Endodermal cell (in vitro differentiated cells): ENCODE measurements at regions not wholly inside any gene's neighbourhood (a gene's known extent, or its start where the extent isn't known, plus 50 kb on each side); places are given as distances from the start of the nearest gene placed in this dataset.

Experiments used
- DNase-seq: peaks from one replicate; pipeline ENCODE4 v3.0.0-alpha.2; 2017
- H3K27ac ChIP-seq: 2 replicates; pipeline ENCODE4 v1.5.1; 2013; ENCODE audit warnings: mild to moderate bottlenecking, low read depth, low read length, moderate library complexity
- H3K27me3 ChIP-seq: 2 replicates; pipeline ENCODE4 v1.6.1; 2013; ENCODE audit warnings: mild to moderate bottlenecking, low read length, moderate library complexity; ENCODE audit not compliant: insufficient read depth, control insufficient read depth, poor library complexity, severe bottlenecking
- H3K36me3 ChIP-seq: 2 replicates; pipeline ENCODE4 v1.7.0; 2013; ENCODE audit warnings: mild to moderate bottlenecking, low read length, moderate library complexity; ENCODE audit not compliant: control insufficient read depth, insufficient read depth
- H3K4me1 ChIP-seq: one replicate; pipeline ENCODE4 v1.7.0; 2013; ENCODE audit warnings: low read length; ENCODE audit not compliant: control insufficient read depth, insufficient read depth
- H3K4me3 ChIP-seq: 2 replicates; pipeline ENCODE4 v1.5.1; 2013; ENCODE audit warnings: mild to moderate bottlenecking, low read length, moderate library complexity
- H3K9ac ChIP-seq: 2 replicates; pipeline ENCODE4 v1.6.1; 2013; ENCODE audit warnings: mild to moderate bottlenecking, low read length, moderate library complexity; ENCODE audit not compliant: poor library complexity, severe bottlenecking; ENCODE audit errors: extremely low read depth
- H3K9me3 ChIP-seq: 2 replicates; pipeline ENCODE4 v1.6.1; 2013; ENCODE audit warnings: mild to moderate bottlenecking, low read length, moderate library complexity; ENCODE audit not compliant: control insufficient read depth
- H3K27ac Mint-ChIP-seq: 2 replicates; pipeline ENCODE4 v1.8.0; 2020; ENCODE audit warnings: mixed read lengths
- H3K27me3 Mint-ChIP-seq: 2 replicates; pipeline ENCODE4 v1.8.0; 2021; ENCODE audit warnings: mild to moderate bottlenecking, mixed read lengths; ENCODE audit not compliant: insufficient read depth
- H3K36me3 Mint-ChIP-seq: 2 replicates; pipeline ENCODE4 v1.8.0; 2020; ENCODE audit warnings: low read depth, mixed read lengths
- H3K4me1 Mint-ChIP-seq: 2 replicates; pipeline ENCODE4 v1.8.0; 2020; ENCODE audit warnings: mixed read lengths
- H3K4me3 Mint-ChIP-seq: 2 replicates; pipeline ENCODE4 v1.8.0; 2020; ENCODE audit warnings: mild to moderate bottlenecking, moderate library complexity, mixed read lengths
- H3K9me3 Mint-ChIP-seq: 2 replicates; pipeline ENCODE4 v1.8.0; 2020; ENCODE audit warnings: mild to moderate bottlenecking, mixed read lengths
- WGBS, 2 experiments: methylation state at CpG; one replicate each; pipeline versions ENCODE4 v1.1.5 to v1.1.7; 2013; ENCODE audit warnings: missing lambda C conversion rate in 2 of 2, mixed read lengths in 1 of 2; ENCODE audit not compliant: insufficient coverage in 1 of 2, insufficient read length in 1 of 2; 5-methylcytosine and 5-hydroxymethylcytosine counted together
- TF ChIP-seq, protein P1 (sequence below): fragments of 200-600 bp; sonication (generic); conservative IDR thresholded peaks from 2 replicates; pipeline ENCODE4 v1.5.0; 2021; ENCODE audit warnings: antibody characterized with exemption, mild to moderate bottlenecking

DNA sequence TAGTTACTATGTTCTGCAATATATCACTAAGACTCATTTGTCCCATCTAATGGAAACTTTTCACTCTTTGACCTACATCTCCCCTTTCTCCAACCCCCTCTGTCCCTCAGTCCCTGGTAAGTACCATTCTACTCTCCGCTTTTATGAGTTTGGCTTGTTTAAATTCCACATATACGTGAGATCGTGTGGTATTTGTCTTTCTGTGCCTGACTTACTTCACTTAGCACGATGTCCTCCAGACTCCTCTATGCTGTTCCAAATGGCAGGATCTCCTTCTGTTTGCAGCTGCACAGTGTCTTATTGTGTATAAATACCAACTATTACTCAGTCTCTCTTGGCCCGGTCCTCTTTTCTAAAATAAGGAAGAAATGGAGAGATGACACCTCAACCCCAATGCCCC lies 205.4 kb upstream of the NTM start:
- no peaks in the 10 kb centered on the region for H3K9me3 ChIP-seq
- H3K36me3 Mint-ChIP-seq = no peaks in the 10 kb centered on the region

GRCh38 chr11:131168839-131169713 lies 201.3 kb upstream of the NTM start:
- Histone ChIP-seq H3K36me3 (no peaks in the 10 kb centered on the region), H3K27me3 (no peaks in the 10 kb centered on the region), H3K4me1 (no peaks in the 10 kb centered on the region), H3K9ac (no peak overlapping the region), H3K4me3 (no peak overlapping the region), H3K27ac (no peak overlapping the region), H3K9me3 (no peaks in the 10 kb centered on the region)
- Mint-ChIP-seq H3K4me3 (no peak overlapping the region), H3K27me3 (peaks cover 9% of the 10 kb centered on the region), H3K36me3 (no peaks in the 10 kb centered on the region), H3K4me1 (peaks cover 14% of the 10 kb centered on the region), H3K9me3 (peaks cover 2% of the 10 kb centered on the region), H3K27ac (no peak overlapping the region)
- WGBS, 2 experiments = 92 to 100% methylated on average over 4 to 5 of the region's 5 CpGs
- TF ChIP-seq, protein P1, sequence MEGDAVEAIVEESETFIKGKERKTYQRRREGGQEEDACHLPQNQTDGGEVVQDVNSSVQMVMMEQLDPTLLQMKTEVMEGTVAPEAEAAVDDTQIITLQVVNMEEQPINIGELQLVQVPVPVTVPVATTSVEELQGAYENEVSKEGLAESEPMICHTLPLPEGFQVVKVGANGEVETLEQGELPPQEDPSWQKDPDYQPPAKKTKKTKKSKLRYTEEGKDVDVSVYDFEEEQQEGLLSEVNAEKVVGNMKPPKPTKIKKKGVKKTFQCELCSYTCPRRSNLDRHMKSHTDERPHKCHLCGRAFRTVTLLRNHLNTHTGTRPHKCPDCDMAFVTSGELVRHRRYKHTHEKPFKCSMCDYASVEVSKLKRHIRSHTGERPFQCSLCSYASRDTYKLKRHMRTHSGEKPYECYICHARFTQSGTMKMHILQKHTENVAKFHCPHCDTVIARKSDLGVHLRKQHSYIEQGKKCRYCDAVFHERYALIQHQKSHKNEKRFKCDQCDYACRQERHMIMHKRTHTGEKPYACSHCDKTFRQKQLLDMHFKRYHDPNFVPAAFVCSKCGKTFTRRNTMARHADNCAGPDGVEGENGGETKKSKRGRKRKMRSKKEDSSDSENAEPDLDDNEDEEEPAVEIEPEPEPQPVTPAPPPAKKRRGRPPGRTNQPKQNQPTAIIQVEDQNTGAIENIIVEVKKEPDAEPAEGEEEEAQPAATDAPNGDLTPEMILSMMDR = no peak
- DNase-seq = no peak

More for the DNA sequence above, 205.4 kb upstream of the NTM start:
- Histone ChIP-seq H3K27me3 (no peaks in the 10 kb centered on the region), H3K9ac (no peak overlapping the region), H3K27ac (no peak overlapping the region), H3K36me3 (no peaks in the 10 kb centered on the region), H3K4me3 (no peak overlapping the region), H3K4me1 (no peaks in the 10 kb centered on the region)
- H3K4me3 Mint-ChIP-seq = no peak overlapping the region
- H3K27me3 Mint-ChIP-seq = peaks cover 8% of the 10 kb centered on the region
- no peak overlapping the region for H3K27ac Mint-ChIP-seq
- 87 to 99% methylated on average over 4 to 5 of the region's 5 CpGs for WGBS, 2 experiments
- TF ChIP-seq, protein P1 = no peak
- no peaks in the 10 kb centered on the region for H3K4me1 Mint-ChIP-seq
- no peak for DNase-seq
- H3K9me3 Mint-ChIP-seq = no peaks in the 10 kb centered on the region

- H3K4me1 ChIP-seq = no peaks in the 10 kb centered on the region
- no peaks in the 10 kb centered on the region for H3K36me3 ChIP-seq
- peaks cover 9% of the 10 kb centered on the region for H3K27me3 Mint-ChIP-seq
- no peak overlapping the region for H3K4me3 Mint-ChIP-seq
- H3K9ac ChIP-seq = no peak overlapping the region
- 33 to 53% methylated on average over 1 to 2 of the region's 2 CpGs for WGBS, 2 experiments
- peaks cover 6% of the 10 kb centered on the region for H3K9me3 Mint-ChIP-seq
- H3K36me3 Mint-ChIP-seq = no peaks in the 10 kb centered on the region
- peaks cover 4% of the 10 kb centered on the region for H3K9me3 ChIP-seq
- TF ChIP-seq, protein P1 = no peak
- no peak overlapping the region for H3K27ac ChIP-seq
- peak overlapping the region; percentile 9 for H3K27ac Mint-ChIP-seq
- H3K27me3 ChIP-seq = no peaks in the 10 kb centered on the region
- no peak overlapping the region for H3K4me3 ChIP-seq
- DNase-seq = no peak
- H3K4me1 Mint-ChIP-seq = peaks cover 14% of the 10 kb centered on the region
These were observed 198.4 kb upstream of the NTM start for GRCh38 chr11:131172011-131172410.
